SKM-1 (cell line): ENCODE measurements at regions not wholly inside any gene's neighbourhood (a gene's known extent, or its start where the extent isn't known, plus 50 kb on each side); places are given as distances from the start of the nearest gene placed in this dataset.

Experiments
- DNase-seq: peaks from one replicate; lab custom pipeline; 2025; ENCODE audit not compliant: unreplicated experiment; lab: John Stamatoyannopoulos, UW

GRCh38 chr1:192045131-192045530 is 113.1 kb upstream of the RGS18 start:
- no peak for DNase-seq

GRCh38 chr1:192053531-192053971 is 104.7 kb upstream of the RGS18 start:
- DNase-seq = no peak

- no peak for DNase-seq
Measured at GRCh38 chr1:192057766-192058165, 100.5 kb upstream of the RGS18 start.

GRCh38 chr1:192059407-192059806 is 98.9 kb upstream of the RGS18 start:
- no peak for DNase-seq

GRCh38 chr1:192061556-192061955 is 96.7 kb upstream of the RGS18 start:
- DNase-seq = no peak

- no peak for DNase-seq
Measured at GRCh38 chr1:192065087-192065486, 93.2 kb upstream of the RGS18 start.

- no peak for DNase-seq
Measured at GRCh38 chr1:192066202-192066601, 92.1 kb upstream of the RGS18 start.

GRCh38 chr1:192067360-192067759 is 90.9 kb upstream of the RGS18 start:
- no peak for DNase-seq

- DNase-seq = no peak
Measured at GRCh38 chr1:192070213-192070612, 88.0 kb upstream of the RGS18 start.

GRCh38 chr1:192080684-192081083 is 77.6 kb upstream of the RGS18 start:
- DNase-seq = no peak

- no peak for DNase-seq
Measured at GRCh38 chr1:192081359-192081758, 76.9 kb upstream of the RGS18 start.

- DNase-seq = no peak
Measured at GRCh38 chr1:192086644-192087043, 71.6 kb upstream of the RGS18 start.

GRCh38 chr1:192087334-192087733 is 70.9 kb upstream of the RGS18 start:
- no peak for DNase-seq

- no peak for DNase-seq
Measured at GRCh38 chr1:192088496-192088895, 69.8 kb upstream of the RGS18 start.

- no peak for DNase-seq
Measured at GRCh38 chr1:192098001-192098400, 60.3 kb upstream of the RGS18 start.

GRCh38 chr1:192099328-192099727 is 58.9 kb upstream of the RGS18 start:
- DNase-seq = no peak

- DNase-seq = no peak
Measured at GRCh38 chr1:192100686-192101468, 57.4 kb upstream of the RGS18 start.

- no peak for DNase-seq
Measured at GRCh38 chr1:192104128-192104527, 54.1 kb upstream of the RGS18 start.

GRCh38 chr1:192104852-192105251 is 53.4 kb upstream of the RGS18 start:
- DNase-seq = no peak

- DNase-seq = no peak
Measured at GRCh38 chr1:192108161-192108560, 50.1 kb upstream of the RGS18 start.
